ENCODE measurements at regions not wholly inside any gene's neighbourhood (a gene's known extent, or its start where the extent isn't known, plus 50 kb on each side); places are given as distances from the start of the nearest gene placed in this dataset.

GRCh38 chrY:15688531-15688930 is 1164.2 kb downstream of the NLGN4Y start:
- DNase-seq (ENCODE audit: low spot score): no peak

- no peak for DNase-seq (ENCODE audit: low spot score)
Measured at GRCh38 chrY:15689994-15690393, 1165.7 kb downstream of the NLGN4Y start.

- DNase-seq (ENCODE audit: low spot score): no peak
Measured at GRCh38 chrY:15702131-15702530, 1177.8 kb downstream of the NLGN4Y start.

GRCh38 chrY:15704906-15705305 is 1180.6 kb downstream of the NLGN4Y start:
- no peak for DNase-seq (ENCODE audit: low spot score)

GRCh38 chrY:15749533-15750433 is 1225.5 kb downstream of the NLGN4Y start:
- no peak for DNase-seq (ENCODE audit: low spot score)

GRCh38 chrY:15751001-15751400 is 1226.7 kb downstream of the NLGN4Y start:
- no peak for DNase-seq (ENCODE audit: low spot score)

- no peak for DNase-seq (ENCODE audit: low spot score)
Measured at GRCh38 chrY:15756266-15756665, 1231.9 kb downstream of the NLGN4Y start.

- DNase-seq (ENCODE audit: low spot score): no peak
Measured at GRCh38 chrY:15773579-15773978, 1249.2 kb downstream of the NLGN4Y start.

GRCh38 chrY:15775880-15776279 is 1251.6 kb downstream of the NLGN4Y start:
- DNase-seq (ENCODE audit: low spot score): no peak

GRCh38 chrY:15779891-15780290 is 1255.6 kb downstream of the NLGN4Y start:
- no peak for DNase-seq (ENCODE audit: low spot score)

- DNase-seq (ENCODE audit: low spot score): no peak
Measured at GRCh38 chrY:15800021-15800420, 1275.7 kb downstream of the NLGN4Y start.

- no peak for DNase-seq (ENCODE audit: low spot score)
Measured at GRCh38 chrY:15805985-15806384, 1281.7 kb downstream of the NLGN4Y start.

GRCh38 chrY:15814241-15814640 is 1289.9 kb downstream of the NLGN4Y start:
- no peak for DNase-seq (ENCODE audit: low spot score)
